ENCODE measurements at regions not wholly inside any gene's neighbourhood (a gene's known extent, or its start where the extent isn't known, plus 50 kb on each side); places are given as distances from the start of the nearest gene placed in this dataset.

GRCh38 chr4:54152846-54153600 is 53.1 kb downstream of the GSX2 start:
- Histone ChIP-seq H3K27ac (peak overlapping the region; percentile 19 to 37), H3K4me1 (no peaks in the 10 kb centered on the region), H3K4me3 (no peak overlapping the region), H3K36me3 (no peaks in the 10 kb centered on the region), H3K9me3 (no peaks in the 10 kb centered on the region), H3K27me3 (no peaks in the 10 kb centered on the region)
- intact Hi-C loops (cut with DNase I; ENCODE audit: low total_unique reads): loop anchor here (10.0 kb wide), 1 partner anchor 838 kb away; no protein-coding TSS in a partner anchor
- DNase-seq (ENCODE audit: low spot score in 2 of 2): peak in 1 of 2 donors; percentile 41
- TF ChIP-seq CTCF (IDR thresholded peaks at IDR 0.05) (no peak), POLR2AphosphoS5 (IDR thresholded peaks at IDR 0.05) (no peak), POLR2A (IDR thresholded peaks at IDR 0.05) (no peak)

GRCh38 chr4:54155936-54156335 is 56.0 kb downstream of the GSX2 start:
- no peak for DNase-seq (ENCODE audit: low spot score in 2 of 2)
- Histone ChIP-seq H3K9me3 (peaks cover 0 to 13% of the 10 kb centered on the region in 2 donors), H3K27ac (no peak overlapping the region), H3K4me3 (no peak overlapping the region), H3K4me1 (no peaks in the 10 kb centered on the region), H3K27me3 (no peaks in the 10 kb centered on the region), H3K36me3 (no peaks in the 10 kb centered on the region)
- intact Hi-C loops (cut with DNase I; ENCODE audit: low total_unique reads): loop anchor here (5.0 to 10.0 kb wide), 2 partner anchors 301 to 841 kb away; no protein-coding TSS in a partner anchor
- no peak for TF ChIP-seq POLR2A (IDR thresholded peaks at IDR 0.05)
- no peak for TF ChIP-seq POLR2AphosphoS5 (IDR thresholded peaks at IDR 0.05)
- no peak for TF ChIP-seq CTCF (IDR thresholded peaks at IDR 0.05)

- TF ChIP-seq POLR2AphosphoS5 (IDR thresholded peaks at IDR 0.05) (no peak), POLR2A (IDR thresholded peaks at IDR 0.05) (no peak), CTCF (IDR thresholded peaks at IDR 0.05) (no peak)
- H3K4me3 ChIP-seq: no peak overlapping the region
- intact Hi-C loops (cut with DNase I; ENCODE audit: low total_unique reads): loop anchor here (5.0 to 10.0 kb wide), 2 partner anchors 300 to 843 kb away; no protein-coding TSS in a partner anchor
- H3K4me1 ChIP-seq: no peaks in the 10 kb centered on the region
- no peak for DNase-seq (ENCODE audit: low spot score in 2 of 2)
- no peaks in the 10 kb centered on the region for H3K36me3 ChIP-seq
- H3K9me3 ChIP-seq: peaks cover 0 to 13% of the 10 kb centered on the region in 2 donors
- H3K27ac ChIP-seq: no peak overlapping the region
- H3K27me3 ChIP-seq: no peaks in the 10 kb centered on the region
Measured at GRCh38 chr4:54157606-54158005, 57.6 kb downstream of the GSX2 start.

GRCh38 chr4:54159543-54159942 is 59.6 kb downstream of the GSX2 start:
- peaks cover 0 to 13% of the 10 kb centered on the region in 2 donors for H3K9me3 ChIP-seq
- intact Hi-C loops (cut with DNase I; ENCODE audit: low total_unique reads): loop anchor here (5.0 to 10.0 kb wide), 2 partner anchors 298 to 845 kb away; no protein-coding TSS in a partner anchor
- TF ChIP-seq CTCF (IDR thresholded peaks at IDR 0.05): no peak
- no peak for TF ChIP-seq POLR2A (IDR thresholded peaks at IDR 0.05)
- TF ChIP-seq POLR2AphosphoS5 (IDR thresholded peaks at IDR 0.05): no peak

GRCh38 chr4:54165011-54165410 is 64.1 kb upstream of the PDGFRA start:
- DNase-seq (ENCODE audit: low spot score in 2 of 2): no peak
- intact Hi-C loops (cut with DNase I; ENCODE audit: low total_unique reads): no loop called here
- H3K4me1 ChIP-seq: no peaks in the 10 kb centered on the region
- no peaks in the 10 kb centered on the region for H3K27me3 ChIP-seq
- peaks cover 0 to 7% of the 10 kb centered on the region in 2 donors for H3K9me3 ChIP-seq
- H3K4me3 ChIP-seq: no peak overlapping the region
- H3K36me3 ChIP-seq: no peaks in the 10 kb centered on the region
- no peak for TF ChIP-seq POLR2A (IDR thresholded peaks at IDR 0.05)
- TF ChIP-seq POLR2AphosphoS5 (IDR thresholded peaks at IDR 0.05): no peak
- TF ChIP-seq CTCF (IDR thresholded peaks at IDR 0.05): no peak
- H3K27ac ChIP-seq: no peak overlapping the region

More at GRCh38 chr4:54159543-54159942, 59.6 kb downstream of the GSX2 start:
- H3K27ac ChIP-seq: no peak overlapping the region
- no peaks in the 10 kb centered on the region for H3K36me3 ChIP-seq
- H3K4me3 ChIP-seq: no peak overlapping the region
- no peak for DNase-seq (ENCODE audit: low spot score in 2 of 2)
- H3K27me3 ChIP-seq: no peaks in the 10 kb centered on the region
- H3K4me1 ChIP-seq: no peaks in the 10 kb centered on the region
